Embryonic facial prominence (tissue), 1 donor: ENCODE measurements at regions not wholly inside any gene's neighbourhood (a gene's known extent, or its start where the extent isn't known, plus 50 kb on each side); places are given as distances from the start of the nearest gene placed in this dataset.
A peak's percentile ranks its signal among the peaks of the same experiment; 100 is the strongest.

ENCODE experiments used
- DNase-seq: peaks from one replicate; pipeline ENCODE4 v3.0.0-alpha.2; 2016; ENCODE audit errors: extremely low spot score

DNA sequence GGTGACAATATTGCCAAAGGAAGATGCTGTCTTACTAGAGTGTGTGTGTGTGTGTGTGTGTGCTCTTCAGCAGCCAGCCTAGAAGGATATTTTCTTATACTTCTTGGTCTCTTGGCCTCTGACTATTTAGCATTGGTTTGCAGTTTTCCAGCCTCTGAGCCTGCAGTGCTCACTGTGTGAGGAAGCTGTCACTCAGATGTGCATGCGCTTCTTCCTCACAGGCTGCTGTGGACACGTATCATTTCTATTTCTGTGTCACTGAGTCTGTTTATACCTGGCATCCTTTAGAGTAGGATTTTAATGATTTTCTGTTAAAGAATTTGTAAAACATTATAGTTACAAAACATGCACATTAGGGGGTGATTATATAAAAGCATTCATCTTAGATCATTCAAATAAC is 83.3 kb downstream of the ALDH8A1 start:
- DNase-seq, result no peak

DNA sequence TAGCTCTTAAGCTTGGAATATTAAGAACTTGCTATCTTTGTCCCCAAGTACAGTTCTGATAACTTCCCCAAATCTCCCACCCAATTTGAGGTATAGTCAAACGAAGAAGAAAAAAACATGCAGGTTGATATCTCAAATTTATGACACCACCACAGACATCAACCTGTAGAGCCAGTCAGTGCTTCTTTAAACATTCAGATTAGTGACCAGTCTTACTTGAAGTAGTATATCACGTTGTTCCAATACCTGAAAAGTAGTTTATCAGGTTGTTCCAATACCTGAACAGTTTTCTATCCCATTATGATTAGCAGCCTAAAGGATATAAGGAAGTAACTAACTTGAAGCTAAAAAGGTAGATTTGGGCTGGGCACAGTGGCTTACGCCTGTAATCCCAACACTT is 85.3 kb downstream of the ALDH8A1 start:
- no peak for DNase-seq

DNA sequence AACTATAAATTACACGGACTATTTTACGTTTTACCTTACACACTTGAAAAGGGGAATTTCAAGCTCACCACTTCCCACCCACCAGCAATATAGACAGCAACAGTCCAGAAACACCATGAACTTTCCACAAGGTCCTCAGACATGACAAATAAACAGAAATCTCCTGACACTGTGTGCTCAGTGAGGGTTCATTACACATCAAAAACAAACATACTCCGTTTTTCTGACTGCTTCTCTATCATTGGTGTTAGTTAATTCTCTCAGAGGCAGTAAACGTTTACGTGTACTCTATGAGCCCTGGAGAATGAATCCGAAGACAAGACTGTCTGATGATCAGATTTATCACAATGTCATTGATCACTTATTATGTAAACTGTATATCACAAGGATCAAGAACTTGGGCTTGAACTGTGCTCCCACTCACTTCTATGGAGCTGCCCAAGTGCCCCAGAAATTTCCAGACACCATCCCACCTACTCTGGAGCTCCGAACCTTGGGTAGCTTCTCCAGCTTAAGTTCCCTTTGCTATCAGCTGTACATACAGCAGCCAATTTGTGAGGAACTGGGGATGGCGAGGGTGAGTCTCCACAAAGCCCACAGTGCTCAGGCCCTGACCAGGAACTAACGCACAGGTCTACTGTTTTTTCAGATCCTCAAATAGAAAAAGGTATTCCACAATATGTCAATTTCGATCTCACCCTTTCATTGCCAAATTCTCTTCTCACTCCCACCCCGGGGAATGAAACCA is 86.0 kb downstream of the ALDH8A1 start:
- DNase-seq, result no peak

DNA sequence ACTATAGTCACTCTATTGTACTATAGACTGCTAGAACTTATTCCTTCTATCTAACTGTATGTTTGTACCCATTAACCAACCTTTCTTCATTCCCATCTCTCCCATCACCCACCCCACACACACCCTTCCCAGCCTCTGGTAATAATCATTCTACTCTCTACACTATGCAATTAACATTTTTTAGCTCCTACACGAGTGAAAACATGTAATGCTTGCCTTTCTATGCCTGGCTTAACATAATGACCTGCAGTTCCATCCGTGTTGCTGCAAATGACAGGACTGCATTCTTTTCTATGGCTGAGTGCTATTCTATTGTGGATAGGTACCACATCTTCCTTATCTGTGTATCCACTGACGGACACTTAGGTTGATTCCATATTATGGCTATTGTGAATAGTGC is 95.5 kb downstream of the ALDH8A1 start:
- no peak for DNase-seq

- no peak for DNase-seq
These were observed 96.5 kb downstream of the ALDH8A1 start for GRCh38 chr6:134853111-134854055.

GRCh38 chr6:134851548-134851947 is 98.4 kb downstream of the ALDH8A1 start:
- no peak for DNase-seq

DNA sequence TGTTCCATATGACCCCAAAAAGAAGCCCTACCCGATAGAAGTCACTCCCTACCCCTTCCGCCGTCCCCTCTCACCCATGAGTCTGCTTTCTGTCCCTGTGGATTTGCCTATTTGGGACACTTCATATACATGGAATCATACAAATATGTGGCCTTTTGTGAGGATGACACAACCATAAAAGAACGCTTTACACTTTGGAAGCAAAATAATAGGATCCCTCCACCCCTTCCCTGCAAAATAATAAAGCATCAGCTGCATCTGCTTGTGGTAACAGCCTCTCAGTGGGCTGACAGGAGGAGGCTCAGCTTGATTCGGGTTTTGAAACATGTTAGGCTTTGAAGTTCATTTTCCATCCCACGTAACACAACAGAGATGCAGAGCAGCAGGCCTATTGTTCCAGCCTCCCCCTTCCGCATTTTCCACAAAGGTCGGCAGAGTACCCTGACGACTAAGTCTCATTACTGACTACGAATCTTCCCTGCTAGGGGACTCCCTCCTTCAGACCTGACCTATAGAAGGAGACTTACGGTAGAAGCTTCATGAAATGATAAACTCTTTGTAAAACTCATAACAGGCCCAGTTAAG is 99.1 kb downstream of the ALDH8A1 start:
- DNase-seq, result no peak

- no peak for DNase-seq
These were observed 99.9 kb downstream of the ALDH8A1 start for GRCh38 chr6:134849920-134850447.

DNA sequence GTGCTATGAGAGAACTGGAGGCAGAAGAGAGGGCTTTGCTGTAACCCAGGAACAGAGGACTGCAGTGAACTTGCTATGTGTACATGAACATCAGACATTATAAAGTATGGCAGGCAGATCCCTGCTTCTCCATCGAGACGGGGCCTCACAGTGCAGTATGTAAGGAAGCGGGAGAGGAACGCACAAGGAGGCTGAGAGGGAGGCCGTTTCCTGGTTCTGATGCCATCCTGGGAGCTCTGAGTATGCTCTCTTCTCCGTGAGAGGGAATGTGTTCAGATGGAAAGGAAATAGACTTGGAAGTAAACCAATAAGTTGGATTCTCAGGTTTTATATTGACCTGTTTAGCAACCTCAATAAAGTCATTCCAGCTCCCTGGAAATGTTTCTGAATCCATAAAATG is 101.8 kb downstream of the ALDH8A1 start:
- no peak for DNase-seq

DNA sequence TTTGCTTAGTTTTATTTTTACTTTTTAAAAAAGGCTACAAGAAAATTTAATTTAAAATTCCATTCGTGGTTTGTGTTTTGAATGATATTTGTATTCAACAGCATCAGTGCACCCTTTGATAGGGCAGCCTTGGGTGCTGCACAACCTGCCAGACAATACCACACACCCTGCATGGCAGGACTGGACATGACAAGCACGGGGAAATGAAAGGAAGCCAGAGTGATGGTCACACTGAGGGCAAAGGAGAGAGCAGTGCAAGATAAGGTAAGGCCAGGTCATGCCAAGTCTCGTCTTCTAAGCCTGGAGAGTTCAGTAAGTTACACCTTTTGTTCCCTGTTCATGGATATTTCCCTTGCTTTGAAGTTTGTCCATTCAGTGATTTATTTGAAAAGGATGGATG is 103.0 kb downstream of the ALDH8A1 start:
- no peak for DNase-seq

DNA sequence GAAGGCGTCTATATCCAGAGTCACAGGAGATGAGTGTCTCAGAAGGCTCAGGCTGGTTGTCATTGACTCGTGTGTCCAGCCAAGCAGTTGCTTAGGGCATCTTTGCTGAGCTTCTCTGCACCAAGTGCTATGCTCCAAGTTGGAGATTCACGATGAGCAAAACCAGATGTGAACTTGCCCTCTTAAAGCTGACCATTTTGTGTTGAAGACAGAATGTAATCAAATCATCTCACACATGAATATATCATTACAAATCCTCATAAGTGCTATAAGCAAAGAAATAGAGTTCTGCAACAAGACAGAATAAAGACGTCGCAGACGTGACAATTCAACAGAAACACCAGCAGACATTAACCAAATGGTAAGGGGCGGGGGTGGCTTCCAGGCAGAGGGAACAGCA is 103.9 kb downstream of the ALDH8A1 start:
- DNase-seq, result no peak

- no peak for DNase-seq
These were observed 105.8 kb downstream of the ALDH8A1 start for GRCh38 chr6:134844120-134844519.

DNA sequence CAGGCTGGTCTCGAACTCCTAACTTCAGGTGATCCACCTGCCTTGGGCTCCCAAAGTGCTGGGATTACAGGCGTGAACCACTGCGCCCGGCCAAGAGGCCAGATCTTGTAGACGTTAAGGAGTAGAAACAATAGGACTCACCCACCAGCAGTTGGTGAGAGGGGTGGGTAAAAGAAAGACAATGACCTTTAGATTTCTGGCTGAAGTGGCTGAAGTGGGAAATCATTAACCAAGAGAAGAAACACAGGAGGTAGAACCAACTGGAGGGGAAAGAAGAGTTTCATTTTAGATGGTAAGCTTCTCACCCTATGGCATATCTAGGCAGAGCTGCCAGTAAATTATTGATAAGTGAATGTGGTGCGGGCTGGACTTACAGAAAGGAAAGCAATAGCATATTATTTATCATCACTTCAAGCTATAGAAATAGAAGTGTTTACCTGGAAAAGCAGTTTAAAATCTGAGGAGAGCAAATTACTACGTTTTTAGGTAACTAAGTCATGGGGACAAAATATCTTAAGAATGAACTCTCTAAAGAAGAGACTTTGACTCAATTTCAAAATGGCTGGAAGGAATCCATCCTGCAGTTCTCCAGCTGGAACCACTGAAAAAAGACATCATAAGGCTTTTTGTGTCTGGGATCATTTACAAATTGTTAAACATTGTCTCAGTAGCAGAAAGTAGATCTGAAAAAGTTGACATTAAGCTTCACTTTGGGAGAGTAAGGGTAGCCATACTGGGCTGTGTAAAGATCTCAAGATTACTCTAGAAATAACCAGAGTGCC is 109.6 kb downstream of the ALDH8A1 start:
- no peak for DNase-seq

- no peak for DNase-seq
These were observed 113.9 kb downstream of the ALDH8A1 start for GRCh38 chr6:134835993-134836392.

GRCh38 chr6:134830940-134831339 is 119.0 kb downstream of the ALDH8A1 start:
- no peak for DNase-seq

GRCh38 chr6:134830194-134830593 is 119.7 kb downstream of the ALDH8A1 start:
- DNase-seq, result no peak

- no peak for DNase-seq
These were observed 121.3 kb downstream of the ALDH8A1 start for GRCh38 chr6:134828641-134829040.

DNA sequence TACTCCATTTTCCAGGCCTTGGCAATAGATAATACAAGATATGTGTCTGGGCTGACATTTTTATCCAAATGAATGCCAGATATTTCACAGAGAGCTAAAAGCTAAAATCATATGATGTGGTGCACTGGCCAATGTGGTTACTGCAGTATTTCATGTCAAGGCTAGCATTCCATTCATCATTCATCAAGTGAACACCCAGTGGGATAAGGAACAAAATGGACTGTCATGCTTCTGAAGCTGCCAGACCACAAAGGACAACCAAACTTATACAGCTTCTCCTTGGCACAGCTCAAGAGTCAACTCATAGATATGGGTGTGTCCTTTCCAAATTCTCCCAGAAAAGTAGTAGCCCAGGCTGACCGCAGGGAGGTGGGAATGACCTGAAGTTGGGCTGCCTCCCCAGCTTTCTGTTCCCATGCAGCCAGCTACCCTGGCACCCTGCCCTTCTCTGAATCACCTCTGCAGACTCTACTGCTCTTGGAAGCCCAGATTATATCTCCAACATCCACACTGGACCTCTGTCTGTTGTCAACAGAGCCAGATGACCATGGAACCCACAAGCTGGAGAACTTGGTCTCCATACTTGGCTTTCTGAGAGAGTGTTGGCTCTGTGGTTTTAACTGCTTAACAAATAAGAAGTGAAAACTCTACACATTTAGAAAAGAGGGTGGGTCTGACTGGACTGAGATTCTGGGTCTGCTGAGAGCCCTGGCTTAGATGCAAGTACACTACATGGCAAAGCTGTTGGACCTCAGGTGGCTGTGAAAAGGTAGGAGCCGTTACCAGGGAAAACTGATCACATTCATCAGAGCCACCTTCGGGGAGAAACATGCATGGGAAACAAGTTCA is 122.8 kb downstream of the ALDH8A1 start:
- DNase-seq, result no peak

GRCh38 chr6:134823710-134824034 is 126.2 kb downstream of the ALDH8A1 start:
- no peak for DNase-seq

DNA sequence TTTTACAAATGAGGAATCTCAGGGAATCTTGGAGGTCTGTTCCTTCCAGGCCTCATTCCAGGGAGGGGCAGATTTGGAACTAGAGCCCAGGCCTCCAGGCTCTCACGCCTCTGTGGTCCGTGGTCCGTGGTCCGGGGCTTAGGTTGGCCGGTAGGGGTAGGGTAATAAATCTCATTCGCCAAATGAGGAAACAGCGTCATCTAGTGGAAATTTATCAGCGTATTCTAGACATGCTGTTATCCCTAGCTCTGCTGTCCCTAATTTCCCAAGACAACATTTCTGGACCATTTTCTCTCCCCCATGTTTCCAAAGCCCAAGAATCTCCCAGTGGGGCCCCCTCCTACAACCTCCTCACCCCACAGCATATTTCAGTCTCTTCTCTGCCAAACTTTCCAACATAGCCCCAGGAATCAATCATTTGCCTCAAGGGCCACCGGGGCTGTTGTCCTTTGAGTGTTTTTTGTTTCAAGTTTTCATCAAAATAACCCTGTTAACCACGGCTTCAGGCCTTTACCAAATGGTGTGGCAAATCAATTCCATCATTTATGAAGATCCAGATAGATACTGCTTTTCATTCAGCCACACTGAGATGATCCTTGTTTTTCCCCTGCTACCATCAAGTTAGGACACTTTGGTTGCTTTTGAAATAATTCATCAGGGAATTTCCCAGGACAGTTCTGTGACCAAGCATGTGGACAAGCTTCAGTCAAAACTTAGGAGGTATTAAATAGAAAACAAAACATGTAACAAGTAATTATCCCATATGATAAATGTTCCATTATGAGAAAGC is 126.8 kb downstream of the ALDH8A1 start:
- peak; percentile 63 for DNase-seq
